Amniotic stem cell (primary cell): ENCODE measurements at regions not wholly inside any gene's neighbourhood (a gene's known extent, or its start where the extent isn't known, plus 50 kb on each side); places are given as distances from the start of the nearest gene placed in this dataset.

Experiments used
- DNase-seq: peaks from one replicate; lab custom pipeline; 2025; lab: John Stamatoyannopoulos, UW

DNA sequence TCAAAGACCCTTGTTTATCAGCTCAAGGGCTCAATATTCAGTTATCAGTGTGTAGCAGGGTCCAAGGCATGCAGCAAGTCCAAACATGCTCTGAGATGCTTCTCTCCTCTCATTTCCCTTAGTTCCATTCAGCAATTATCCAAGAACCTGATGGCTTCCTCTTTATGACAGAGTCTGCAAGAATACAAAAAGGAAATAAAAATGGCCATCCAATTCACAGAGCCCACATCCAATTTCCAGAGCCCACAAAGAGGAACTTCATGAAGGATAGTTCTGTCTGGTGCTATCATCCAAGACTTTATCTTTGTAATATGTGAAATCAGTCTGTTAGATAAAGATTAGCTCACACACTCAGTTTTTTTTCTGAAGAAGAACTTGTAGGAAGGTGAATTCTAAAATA lies 217.2 kb downstream of the LACC1 start:
- DNase-seq: no peak

- DNase-seq: no peak
Measured at GRCh38 chr13:44098559-44098958, 218.9 kb downstream of the LACC1 start.

DNA sequence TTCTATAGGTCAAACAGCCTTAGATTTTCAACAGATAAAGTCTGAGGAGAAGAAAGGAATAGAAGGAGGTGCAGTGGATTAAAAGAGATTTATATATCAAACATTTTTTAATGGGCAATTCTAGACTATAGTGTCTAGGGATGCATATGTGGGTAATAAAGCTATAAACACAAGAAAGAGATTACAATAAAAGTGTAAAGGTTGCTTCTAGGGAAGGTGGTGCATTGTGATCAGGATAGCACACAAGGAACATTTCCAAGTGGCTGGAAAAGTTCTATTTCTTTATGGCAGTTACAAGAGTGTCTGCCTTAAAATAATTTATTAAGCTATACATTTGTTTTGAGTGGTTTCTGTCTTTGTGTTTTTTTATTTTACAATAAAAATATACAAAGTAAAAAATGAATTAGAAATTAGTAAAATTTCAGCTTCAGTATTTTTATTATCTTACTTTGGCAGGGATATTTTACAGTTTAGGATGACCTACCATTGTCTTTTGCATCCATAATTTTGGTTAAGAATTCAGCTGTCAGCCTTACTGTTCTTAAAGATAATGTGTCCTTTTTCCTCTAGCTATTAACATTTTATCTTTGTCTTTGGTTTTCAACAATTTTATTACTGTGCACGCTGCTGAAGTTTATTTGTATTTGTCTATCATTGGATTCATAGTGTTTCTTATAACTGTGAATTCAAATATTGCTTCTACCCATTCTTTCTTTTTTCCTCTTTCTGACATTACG lies 221.8 kb downstream of the LACC1 start:
- DNase-seq: no peak

DNA sequence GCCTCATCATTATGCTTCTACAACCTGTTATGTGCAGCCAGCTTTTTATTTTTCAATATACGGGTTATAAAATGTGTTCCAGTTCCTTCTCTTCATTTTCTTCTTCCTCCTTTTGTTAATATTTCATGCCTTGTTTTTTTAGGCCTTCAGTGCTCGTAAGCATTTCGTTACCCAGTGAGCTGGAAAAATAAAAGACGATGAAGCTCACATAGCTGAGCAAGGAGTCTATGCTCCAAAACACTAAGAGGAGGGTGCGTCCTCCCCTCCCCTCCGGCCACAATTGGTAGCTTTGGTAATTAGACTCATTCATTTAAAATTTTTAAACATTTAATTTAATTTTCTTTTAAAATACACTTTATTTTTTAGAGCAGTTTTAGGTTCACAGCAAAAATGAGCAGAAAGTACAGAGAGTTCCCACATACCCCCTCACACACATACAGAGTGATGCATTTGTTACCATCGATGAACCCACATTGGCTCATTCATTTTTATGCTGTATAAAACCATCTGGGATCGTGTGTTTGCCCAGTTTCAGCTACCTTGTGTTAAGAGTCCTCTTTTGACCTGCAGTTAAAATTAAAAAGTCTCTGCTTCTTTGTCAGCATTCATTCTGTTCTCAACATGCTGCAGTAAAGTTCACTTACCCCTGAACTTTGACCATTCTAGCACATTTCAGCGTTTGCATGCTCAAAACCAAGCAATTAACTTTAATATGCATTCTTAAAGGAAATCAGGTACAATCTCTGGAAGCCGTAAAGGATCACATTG lies 223.9 kb downstream of the LACC1 start:
- DNase-seq: no peak

DNA sequence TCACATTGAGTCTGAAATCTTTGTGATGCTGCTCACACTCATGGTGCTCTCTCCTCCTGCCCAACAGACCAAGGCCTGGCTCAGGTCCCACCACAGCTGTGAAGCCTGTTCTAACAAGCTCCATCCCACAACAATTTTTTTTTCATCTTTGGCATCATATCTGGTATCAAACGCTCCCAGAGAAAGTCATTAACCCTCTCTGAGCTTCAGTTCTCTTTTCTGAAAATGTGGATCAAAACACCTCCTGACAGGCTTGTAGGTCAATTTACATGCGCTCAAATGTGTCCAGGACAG lies 224.4 kb downstream of the LACC1 start:
- no peak for DNase-seq

GRCh38 chr13:44104969-44105368 lies 225.3 kb downstream of the LACC1 start:
- DNase-seq: no peak

DNA sequence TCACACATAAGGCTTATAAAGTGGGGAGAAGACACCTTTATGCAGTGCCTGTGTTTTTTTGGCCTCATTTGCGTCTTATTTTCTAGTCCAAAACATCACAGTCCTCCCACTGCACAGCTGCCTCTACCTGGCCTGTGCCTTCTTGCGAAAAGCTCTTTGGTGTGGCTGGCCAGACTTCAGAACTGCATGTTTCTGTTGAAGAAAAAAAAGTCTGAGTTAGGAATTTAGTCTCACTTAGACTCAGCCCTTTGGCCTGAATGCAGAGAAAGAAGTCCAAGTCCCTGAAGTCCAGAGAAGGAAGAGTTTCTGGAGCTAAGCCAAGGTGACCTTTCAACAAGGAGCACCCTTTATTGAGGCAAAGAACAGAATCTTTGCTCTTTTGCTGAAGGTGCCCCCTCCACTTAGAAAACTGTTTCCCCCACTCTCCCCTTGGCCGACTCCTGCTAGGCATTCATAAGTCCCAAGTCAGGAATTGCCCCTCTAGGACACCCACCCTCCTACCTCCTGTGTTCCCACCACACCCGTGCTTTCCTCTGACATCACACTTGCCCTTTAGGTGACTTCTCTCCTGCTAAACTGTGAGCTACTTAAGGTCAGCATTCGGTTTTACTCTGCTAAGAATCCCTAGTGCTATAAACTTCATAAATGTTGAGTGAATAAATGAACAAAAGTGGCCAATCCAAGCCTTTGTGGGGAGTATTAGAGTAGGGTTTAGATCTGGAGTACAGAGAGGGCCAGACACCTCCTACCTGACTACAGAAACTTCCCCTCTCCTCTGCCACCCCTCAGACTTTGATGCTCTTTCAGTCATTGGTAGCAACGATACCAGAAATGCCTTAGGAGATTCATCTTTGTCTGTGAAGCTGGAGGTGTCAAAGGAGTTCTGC lies 226.8 kb downstream of the LACC1 start:
- DNase-seq: no peak

DNA sequence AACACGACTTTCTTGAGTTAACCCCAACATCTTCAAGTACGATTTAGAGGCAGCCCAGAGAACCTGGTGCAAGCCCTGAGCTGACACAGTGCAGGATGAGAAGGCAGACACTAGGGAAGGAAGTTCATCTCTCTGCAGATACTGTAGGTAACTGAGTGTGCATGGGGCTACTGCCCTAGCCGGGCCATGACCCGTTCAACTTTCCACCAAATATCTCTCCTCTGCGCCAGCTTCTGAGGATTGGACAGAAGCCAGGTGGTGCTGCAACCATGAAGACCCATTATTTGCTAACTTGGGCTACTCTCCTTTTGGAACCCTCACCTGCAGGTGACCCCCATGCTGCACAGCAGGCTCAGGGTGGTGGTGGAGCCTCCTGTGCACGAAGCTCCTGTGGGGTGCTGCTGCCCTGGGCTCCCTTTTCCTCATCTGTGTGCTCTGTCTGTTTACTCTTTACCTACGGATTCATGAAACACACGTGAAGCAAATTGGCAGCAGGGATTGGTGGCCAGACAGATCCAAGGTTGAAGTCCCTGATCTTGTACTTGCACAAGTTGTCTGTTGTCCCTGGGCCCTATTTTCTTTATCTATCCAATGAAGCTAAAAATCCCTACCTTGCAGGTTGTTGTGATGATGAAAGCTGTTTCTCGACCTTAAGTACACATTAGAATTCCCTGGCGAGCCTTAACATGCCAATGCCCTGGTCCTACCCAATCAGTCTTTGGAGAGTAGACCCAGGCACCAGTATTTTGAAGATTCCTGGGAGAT lies 227.8 kb downstream of the LACC1 start:
- DNase-seq: no peak

- no peak for DNase-seq
Measured at GRCh38 chr13:44108331-44108858, 228.7 kb downstream of the LACC1 start.

DNA sequence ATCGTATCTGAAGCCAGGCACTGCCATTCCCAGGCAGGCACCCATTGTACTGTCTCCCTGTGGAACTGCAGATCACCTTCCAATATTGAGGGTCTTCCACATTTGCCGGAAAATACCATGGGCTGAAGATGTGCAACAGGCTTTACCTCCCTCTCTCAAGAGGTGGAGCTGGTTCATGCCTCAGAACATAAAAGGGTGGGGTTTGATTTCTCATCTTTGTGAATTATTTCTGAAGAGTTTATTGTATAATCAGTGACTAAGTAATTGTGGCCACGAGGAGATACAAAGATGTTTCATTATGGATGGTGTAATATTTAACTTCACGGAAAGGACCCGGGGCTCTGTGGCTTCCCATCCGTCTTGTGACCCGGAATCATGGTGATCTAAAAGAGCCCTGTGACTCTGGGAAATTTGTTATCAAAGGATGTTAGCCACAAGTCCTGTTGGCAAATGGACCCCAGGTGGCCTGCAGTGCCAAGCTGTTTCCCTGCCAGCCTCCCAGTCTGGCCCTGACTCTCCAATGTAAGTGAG lies 230.5 kb downstream of the LACC1 start:
- no peak for DNase-seq

DNA sequence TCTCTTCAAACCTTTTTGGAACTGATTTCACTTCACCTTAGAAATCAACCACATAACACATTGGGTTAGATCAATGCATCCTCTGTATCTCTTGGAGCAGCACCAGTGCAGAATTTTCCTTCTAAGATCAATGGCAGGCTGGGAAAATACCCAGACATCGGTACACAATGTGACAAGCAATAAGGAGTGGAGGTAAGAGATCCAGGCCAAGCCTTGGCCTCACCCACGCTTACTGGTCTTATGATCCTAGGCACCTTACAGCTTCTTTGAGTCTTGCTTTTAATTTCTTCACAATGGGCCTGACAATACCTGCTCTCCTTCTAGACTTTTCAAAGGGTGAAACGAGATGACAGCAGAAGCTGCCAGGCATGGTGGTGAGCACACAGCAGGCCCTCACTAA lies 232.0 kb downstream of the LACC1 start:
- DNase-seq: no peak

DNA sequence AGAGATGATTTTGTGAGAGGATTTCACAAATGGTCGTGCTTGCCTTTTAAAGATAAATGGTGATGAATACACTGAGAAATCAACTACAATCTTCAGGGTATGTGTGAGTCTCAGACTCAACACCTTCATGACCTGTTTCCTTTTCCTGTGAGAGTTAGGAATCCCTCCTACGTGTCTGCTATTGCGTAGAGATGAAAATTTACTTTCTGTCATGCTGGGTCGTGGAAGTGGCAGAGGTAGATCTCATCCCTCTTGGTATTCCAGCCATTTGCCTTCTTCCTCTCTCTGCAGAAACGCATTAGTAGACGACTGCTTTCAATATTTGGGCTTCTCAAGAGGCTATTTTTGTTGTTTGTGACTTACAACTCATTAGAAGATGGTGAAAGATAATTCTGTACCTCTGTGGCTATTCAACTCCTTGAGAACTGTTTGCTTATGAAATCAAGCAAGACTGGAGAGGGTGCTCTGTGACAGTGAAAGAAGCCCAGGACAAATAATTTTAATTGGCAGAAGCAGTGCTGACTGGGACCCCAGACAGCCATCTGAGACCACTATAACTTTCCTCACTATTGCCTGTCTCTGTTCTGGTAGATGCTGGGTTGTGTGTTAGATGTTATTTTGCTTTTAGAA lies 233.1 kb downstream of the LACC1 start:
- DNase-seq: no peak

DNA sequence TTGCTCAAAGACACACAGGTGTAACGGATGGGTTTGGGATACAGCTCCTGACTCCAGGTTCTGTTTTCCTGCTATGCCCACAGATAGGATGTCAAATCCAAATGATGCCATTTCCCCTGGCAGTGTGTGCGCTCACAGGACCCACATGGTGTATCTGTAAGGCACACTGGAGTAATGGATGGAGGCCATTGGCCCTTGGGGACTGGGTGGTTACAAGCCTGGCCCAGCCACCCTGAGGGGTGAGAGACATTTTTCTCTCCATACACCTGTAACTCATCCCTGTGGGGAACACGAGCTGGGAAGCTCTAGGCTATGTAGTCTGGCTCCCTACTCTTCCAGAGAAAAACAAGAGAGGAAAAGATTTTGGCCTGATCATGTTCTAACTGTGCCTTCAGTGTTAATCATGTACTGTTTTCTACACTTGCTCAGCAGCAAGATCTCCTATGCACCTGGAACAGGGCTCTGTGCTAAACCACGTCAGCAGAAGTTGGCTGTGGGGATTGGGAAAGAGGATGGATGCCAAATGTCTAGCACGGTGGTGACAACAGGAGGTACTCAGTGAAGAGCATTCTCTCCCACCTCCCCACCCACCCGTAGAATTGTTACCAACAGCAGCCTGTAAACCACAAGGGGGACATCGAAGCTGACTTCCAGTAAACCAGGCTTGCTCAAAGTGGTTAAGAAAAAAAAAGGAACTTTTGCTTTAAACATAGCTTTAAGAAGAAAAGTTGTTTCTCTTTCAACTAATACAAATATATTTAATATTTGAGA lies 237.0 kb downstream of the LACC1 start:
- DNase-seq: no peak

DNA sequence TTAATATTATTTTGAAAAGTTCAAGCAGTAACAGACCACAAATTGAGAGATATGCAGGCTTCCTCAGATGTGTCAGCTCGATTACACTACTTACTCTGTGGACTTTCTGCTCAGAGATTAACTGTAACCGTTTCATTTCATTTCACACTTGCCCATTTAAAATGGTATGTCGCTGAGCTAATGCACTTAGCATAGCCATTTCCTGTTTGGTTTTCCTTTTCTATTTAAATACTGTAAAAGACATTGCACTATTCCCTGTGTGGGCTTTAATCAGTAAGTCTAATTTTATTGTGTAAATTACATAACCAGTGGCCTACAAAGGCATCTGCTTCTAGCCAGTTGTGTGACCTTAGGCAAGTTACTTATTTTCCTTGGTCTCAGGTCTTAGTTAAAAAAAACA lies 237.6 kb downstream of the LACC1 start:
- no peak for DNase-seq

DNA sequence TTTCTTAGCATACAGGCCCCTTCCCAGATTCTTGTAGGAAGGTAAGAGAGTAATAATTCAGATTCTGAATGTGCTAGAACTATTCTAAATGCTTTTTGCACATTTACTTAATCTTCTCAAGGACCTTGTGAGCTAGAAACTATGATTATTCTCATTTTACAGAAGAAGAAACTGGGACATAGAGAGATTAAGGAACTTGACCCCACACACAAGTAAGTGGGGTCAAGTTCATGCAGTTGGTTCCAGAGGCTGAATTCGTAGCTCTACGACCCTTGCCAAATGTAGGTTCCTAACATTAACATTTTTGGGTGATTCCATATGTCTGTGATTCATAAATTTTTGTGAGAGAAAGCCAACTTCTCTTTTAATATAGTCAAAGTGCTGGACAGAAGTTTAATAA lies 238.1 kb downstream of the LACC1 start:
- DNase-seq: no peak

DNA sequence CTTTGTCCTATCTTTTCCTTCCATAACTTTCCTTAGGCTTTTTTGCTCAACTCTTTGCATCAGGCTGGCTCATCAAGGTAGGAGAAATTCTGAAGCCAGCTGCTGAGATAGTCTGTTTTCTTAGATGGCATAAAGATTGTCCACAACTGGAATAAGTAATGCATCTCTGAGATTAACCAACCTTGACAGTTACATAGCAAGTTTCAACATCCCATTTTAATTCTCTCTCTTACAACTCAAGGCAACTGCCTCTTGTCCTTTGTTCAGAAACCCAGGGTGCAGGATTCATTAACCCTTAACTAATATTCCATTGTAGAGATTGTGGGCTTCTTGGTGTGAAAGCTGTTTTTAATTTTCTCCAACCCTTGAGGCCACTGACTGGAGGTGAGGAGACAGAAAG lies 239.2 kb downstream of the LACC1 start:
- no peak for DNase-seq

- no peak for DNase-seq
Measured at GRCh38 chr13:44120043-44120442, 240.3 kb downstream of the LACC1 start.

GRCh38 chr13:44120849-44121755 lies 241.4 kb downstream of the LACC1 start:
- DNase-seq: no peak

- DNase-seq: no peak
Measured at GRCh38 chr13:44124352-44124751, 244.6 kb downstream of the LACC1 start.
